Body of pancreas (tissue), 4 donors: ENCODE measurements at regions not wholly inside any gene's neighbourhood (a gene's known extent, or its start where the extent isn't known, plus 50 kb on each side); places are given as distances from the start of the nearest gene placed in this dataset.

Experiments
- CTCF ChIP-seq, 7 experiments: fragments of 450-650 bp in 4 of 7; fragments of 200-600 bp in 3 of 7; sonication (generic) in 3 of 7; IDR thresholded peaks; one replicate each; pipeline ENCODE4 v1.5.1; 2016 to 2019; ENCODE audit warnings: antibody characterized with exemption in 7 of 7
- POLR2A ChIP-seq, 3 donors: fragments of 450-650 bp; IDR thresholded peaks; one replicate each; pipeline ENCODE4 v1.6.1; 2016; ENCODE audit warnings: antibody characterized with exemption in 3 of 3, mild to moderate bottlenecking in 2 of 3

DNA sequence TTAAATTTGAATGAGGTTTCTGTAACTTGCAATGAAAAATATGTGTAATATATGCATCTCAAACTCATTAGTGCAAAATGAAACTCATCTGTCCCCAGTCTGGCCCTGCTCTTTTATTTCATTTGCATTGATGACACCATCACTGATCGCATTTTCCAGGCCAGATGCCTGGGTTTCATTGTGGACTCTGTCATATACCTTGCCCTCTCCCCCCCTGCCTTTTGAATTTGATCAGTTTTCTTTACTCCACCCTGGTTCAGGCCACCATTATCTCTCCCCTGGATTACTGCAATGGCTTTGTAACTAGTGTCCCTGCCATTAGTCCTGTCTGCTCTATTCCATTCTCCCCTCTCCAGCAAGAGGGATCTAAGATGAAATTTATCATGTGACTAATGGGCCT, 360.6 kb upstream of the C11orf87 start:
- no peak for TF ChIP-seq CTCF (IDR thresholded peaks at IDR 0.05)
- TF ChIP-seq POLR2A (IDR thresholded peaks at IDR 0.05): no peak
